Prostate gland (tissue), 2 donors: ENCODE measurements at regions not wholly inside any gene's neighbourhood (a gene's known extent, or its start where the extent isn't known, plus 50 kb on each side); places are given as distances from the start of the nearest gene placed in this dataset.

Experiments used
- DNase-seq: peaks from one replicate; pipeline ENCODE4 v3.0.0-alpha.2; 2019; ENCODE audit warnings: low spot score
- H3K27ac ChIP-seq, 2 donors: fragments of 200-600 bp; sonication (generic); 2 replicates each; pipeline ENCODE4 v1.5.1; 2017 to 2019
- H3K27me3 ChIP-seq: fragments of 200-600 bp; sonication (generic); replicated peaks from 2 replicates; pipeline ENCODE4 v1.5.1; 2019; ENCODE audit not compliant: insufficient read depth
- H3K36me3 ChIP-seq, 2 donors: fragments of 200-600 bp; sonication (generic); 1 replicate in 1 of 2; 2 replicates in 1 of 2; pipeline versions ENCODE4 v1.5.1 to v1.8.1; 2017 to 2019
- H3K4me1 ChIP-seq: fragments of 200-600 bp; sonication (generic); replicated peaks from 2 replicates; pipeline ENCODE4 v1.5.1; 2019
- H3K4me3 ChIP-seq, 2 donors: fragments of 200-600 bp; sonication (generic); 2 replicates each; pipeline ENCODE4 v1.5.1; 2017 to 2019
- H3K9me3 ChIP-seq: fragments of 200-600 bp; sonication (generic); 2 replicates; pipeline ENCODE4 v1.5.1; 2017
- POLR2A ChIP-seq: fragments of 450-650 bp; IDR thresholded peaks from one replicate; pipeline ENCODE4 v1.6.1; 2016; ENCODE audit warnings: antibody characterized with exemption, mild to moderate bottlenecking
- POLR2AphosphoS5 ChIP-seq: sonication (generic); formaldehyde crosslinking; IDR thresholded peaks from one replicate; pipeline ENCODE4 v1.6.1; 2017; ENCODE audit warnings: antibody characterized with exemption
- WGBS: methylation state at CpG from one replicate; pipeline ENCODE4 v1.1.5; 2018; 5-methylcytosine and 5-hydroxymethylcytosine counted together
- intact Hi-C: fragments of 100-400 bp; cut with DNase I; formaldehyde crosslinking; loops from one replicate; pipeline ENCODE4 v1.14.2; 2022
- TF ChIP-seq, protein P1 (sequence below), 4 experiments: fragments of 200-600 bp in 2 of 4; fragments of 450-650 bp in 2 of 4; sonication (generic) in 2 of 4; IDR thresholded peaks; 1 replicate in 3 of 4; 2 replicates in 1 of 4; pipeline ENCODE4 v1.5.1; 2016 to 2019; ENCODE audit warnings: antibody characterized with exemption in 4 of 4, mild to moderate bottlenecking in 2 of 4, moderate library complexity in 2 of 4

DNA sequence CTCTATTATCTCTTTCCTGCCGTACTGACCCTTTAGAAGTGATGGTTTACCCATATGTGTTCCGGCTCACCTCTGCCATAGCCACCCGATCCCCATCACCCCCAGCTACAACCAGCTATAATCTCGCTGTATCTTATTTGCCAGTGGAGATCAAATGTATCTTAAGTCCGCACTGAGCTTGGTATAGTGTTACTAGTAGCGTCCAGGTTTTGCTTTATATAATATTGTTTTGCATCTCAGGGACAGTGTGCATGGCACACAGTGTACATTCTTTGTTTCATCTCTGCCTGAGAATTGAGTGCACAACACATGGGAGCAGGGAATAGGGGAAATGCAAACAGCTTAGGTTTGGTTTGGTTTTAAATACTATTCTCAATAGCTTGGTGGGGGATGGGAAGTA is 135.8 kb upstream of the SNX2 start:
- TF ChIP-seq POLR2AphosphoS5 (no peak), POLR2A (no peak)
- TF ChIP-seq, protein P1, sequence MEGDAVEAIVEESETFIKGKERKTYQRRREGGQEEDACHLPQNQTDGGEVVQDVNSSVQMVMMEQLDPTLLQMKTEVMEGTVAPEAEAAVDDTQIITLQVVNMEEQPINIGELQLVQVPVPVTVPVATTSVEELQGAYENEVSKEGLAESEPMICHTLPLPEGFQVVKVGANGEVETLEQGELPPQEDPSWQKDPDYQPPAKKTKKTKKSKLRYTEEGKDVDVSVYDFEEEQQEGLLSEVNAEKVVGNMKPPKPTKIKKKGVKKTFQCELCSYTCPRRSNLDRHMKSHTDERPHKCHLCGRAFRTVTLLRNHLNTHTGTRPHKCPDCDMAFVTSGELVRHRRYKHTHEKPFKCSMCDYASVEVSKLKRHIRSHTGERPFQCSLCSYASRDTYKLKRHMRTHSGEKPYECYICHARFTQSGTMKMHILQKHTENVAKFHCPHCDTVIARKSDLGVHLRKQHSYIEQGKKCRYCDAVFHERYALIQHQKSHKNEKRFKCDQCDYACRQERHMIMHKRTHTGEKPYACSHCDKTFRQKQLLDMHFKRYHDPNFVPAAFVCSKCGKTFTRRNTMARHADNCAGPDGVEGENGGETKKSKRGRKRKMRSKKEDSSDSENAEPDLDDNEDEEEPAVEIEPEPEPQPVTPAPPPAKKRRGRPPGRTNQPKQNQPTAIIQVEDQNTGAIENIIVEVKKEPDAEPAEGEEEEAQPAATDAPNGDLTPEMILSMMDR (IDR thresholded peaks at IDR 0.05), result no peak
- no peak overlapping the region for H3K4me3 ChIP-seq
- H3K9me3 ChIP-seq, result no peaks in the 10 kb centered on the region
- intact Hi-C loops, result no loop called here
- 50% methylated on average over 6 of the region's 6 CpGs for WGBS
- H3K4me1 ChIP-seq, result no peaks in the 10 kb centered on the region
- no peaks in the 10 kb centered on the region for H3K27me3 ChIP-seq
- no peaks in the 10 kb centered on the region for H3K36me3 ChIP-seq
- DNase-seq, result no peak
- H3K27ac ChIP-seq, result no peak overlapping the region

DNA sequence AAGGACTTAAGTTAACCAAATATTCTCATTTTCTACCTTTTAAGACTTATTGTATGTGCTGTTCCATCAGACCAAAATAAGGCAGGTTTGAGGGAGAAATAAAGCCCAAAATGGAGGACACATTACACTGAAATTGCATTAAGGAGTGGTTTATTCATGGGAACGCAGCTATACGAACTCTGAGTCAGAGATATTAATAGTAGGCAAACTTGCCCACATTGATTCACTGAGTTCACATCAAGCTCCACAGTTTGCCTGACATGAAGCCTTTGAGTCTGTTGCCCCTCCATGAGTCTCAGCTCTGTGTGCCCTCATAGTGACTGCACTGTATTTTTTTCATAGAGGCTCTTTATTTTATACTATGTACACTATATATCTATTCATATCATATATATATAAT is 135.0 kb upstream of the SNX2 start:
- 80% methylated on average over 2 of the region's 2 CpGs for WGBS
- no peaks in the 10 kb centered on the region for H3K27me3 ChIP-seq
- H3K36me3 ChIP-seq, result no peaks in the 10 kb centered on the region
- H3K9me3 ChIP-seq, result no peaks in the 10 kb centered on the region
- no peaks in the 10 kb centered on the region for H3K4me1 ChIP-seq
- TF ChIP-seq, protein P1 (IDR thresholded peaks at IDR 0.05), result no peak
- no peak for TF ChIP-seq POLR2A
- no peak for TF ChIP-seq POLR2AphosphoS5
- DNase-seq, result no peak
- H3K4me3 ChIP-seq, result no peak overlapping the region
- intact Hi-C loops, result no loop called here
- H3K27ac ChIP-seq, result no peak overlapping the region

DNA sequence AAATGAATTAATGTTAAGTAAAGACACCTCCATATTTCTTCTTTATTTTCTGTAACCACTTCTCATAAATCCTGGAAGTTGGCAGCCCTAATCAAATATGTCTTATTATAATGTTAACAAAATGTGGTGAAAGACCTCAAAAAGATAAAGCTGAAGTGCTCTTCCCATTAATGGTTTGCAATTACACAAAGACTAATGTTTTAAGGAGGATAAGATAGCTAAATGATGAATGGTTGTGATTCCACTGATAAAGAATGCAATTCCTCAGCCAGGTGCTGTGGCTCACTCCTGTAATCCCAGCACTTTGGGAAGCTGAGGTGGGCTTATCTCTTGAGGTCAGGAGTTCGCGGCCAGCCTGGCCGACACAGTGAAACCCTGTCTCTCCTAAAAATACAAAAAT is 125.8 kb upstream of the SNX2 start:
- no peaks in the 10 kb centered on the region for H3K36me3 ChIP-seq
- intact Hi-C loops, result no loop called here
- WGBS, result 71% methylated on average over 3 of the region's 3 CpGs
- H3K4me1 ChIP-seq, result no peaks in the 10 kb centered on the region
- no peak overlapping the region for H3K27ac ChIP-seq
- DNase-seq, result no peak
- H3K9me3 ChIP-seq, result no peaks in the 10 kb centered on the region
- no peak overlapping the region for H3K4me3 ChIP-seq
- H3K27me3 ChIP-seq, result no peaks in the 10 kb centered on the region
- TF ChIP-seq POLR2A (no peak), POLR2AphosphoS5 (no peak)
- TF ChIP-seq, protein P1 (IDR thresholded peaks at IDR 0.05), result no peak

DNA sequence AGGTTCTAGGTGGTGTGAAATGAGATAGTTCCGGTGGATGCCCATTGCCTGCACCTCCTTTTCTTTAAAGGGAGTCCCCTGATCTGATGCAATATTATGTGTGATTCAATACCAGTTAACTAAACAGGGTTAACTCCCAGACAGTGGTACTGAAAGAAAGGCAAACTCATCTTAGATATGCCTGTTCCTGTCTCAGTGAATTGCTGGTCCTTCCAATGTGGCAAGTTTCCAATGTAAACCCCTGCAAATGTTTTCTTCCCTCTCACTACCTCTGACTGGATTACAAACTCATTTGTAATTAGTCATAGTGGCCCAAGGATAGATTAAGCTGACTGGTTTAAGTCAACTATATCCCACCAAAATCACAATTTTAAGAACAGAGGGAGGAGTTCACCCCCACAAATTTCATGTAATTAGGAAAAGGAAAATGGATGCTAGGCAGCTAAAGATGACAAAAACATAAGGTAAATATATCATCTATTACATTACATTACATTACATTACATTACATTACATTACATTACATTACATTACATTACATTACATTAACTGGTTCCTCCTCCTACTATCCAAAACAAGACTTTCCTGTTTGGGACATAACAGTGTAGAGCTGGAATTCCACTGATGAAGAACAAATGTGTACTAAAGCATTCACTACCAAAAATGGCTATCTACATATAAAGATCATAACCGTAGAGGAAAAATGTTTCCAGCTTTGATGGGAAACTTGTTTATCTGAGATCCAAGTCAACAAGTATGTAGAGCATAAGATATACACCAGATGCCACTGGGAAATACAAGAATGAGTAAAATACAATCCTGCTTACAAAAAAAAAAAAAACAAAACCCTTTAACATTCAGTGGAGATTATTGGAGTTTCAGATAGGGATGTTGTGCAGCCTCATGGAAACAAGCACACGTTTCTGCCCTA is 121.5 kb upstream of the SNX2 start:
- Histone ChIP-seq H3K27ac (no peak overlapping the region), H3K4me3 (no peak overlapping the region), H3K36me3 (no peaks in the 10 kb centered on the region), H3K27me3 (no peaks in the 10 kb centered on the region), H3K4me1 (no peaks in the 10 kb centered on the region), H3K9me3 (no peaks in the 10 kb centered on the region)
- TF ChIP-seq, protein P1 (IDR thresholded peaks at IDR 0.05), result no peak
- no peak for TF ChIP-seq POLR2AphosphoS5
- TF ChIP-seq POLR2A, result no peak
- DNase-seq, result no peak
- intact Hi-C loops, result no loop called here
- WGBS, result 38% methylated on average over 3 of the region's 3 CpGs

DNA sequence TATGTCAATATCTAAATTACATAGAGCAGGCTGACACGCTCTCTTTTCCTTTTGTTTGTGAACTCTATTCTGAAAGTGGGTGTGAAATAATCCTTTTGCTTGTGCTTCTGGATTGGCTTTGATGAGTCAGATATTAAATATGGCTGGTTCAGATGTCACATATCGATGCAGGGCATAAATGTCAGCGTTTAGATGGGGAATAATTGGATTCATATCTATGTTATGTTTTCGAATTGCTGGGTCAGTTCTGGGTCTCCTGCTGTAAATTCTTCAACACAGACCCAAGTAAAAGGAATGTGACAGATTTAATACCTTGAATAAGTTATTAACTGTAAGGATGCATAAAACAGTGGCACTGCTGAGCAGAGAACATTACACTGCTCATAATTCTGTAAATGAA is 118.7 kb upstream of the SNX2 start:
- H3K36me3 ChIP-seq, result no peaks in the 10 kb centered on the region

More for the DNA sequence above, 118.7 kb upstream of the SNX2 start:
- Histone ChIP-seq H3K4me1 (no peaks in the 10 kb centered on the region), H3K9me3 (no peaks in the 10 kb centered on the region), H3K27me3 (no peaks in the 10 kb centered on the region), H3K4me3 (no peak overlapping the region), H3K27ac (no peak overlapping the region)
- WGBS, result 26% methylated on average over 4 of the region's 4 CpGs
- DNase-seq, result no peak
- intact Hi-C loops, result no loop called here
- TF ChIP-seq POLR2AphosphoS5 (no peak), POLR2A (no peak)
- TF ChIP-seq, protein P1 (IDR thresholded peaks at IDR 0.05), result no peak
